A549 (cell line): ENCODE measurements at regions not wholly inside any gene's neighbourhood (a gene's known extent, or its start where the extent isn't known, plus 50 kb on each side); places are given as distances from the start of the nearest gene placed in this dataset.

ENCODE experiments used
- BHLHE40 ChIP-seq: IDR thresholded peaks from 2 replicates; pipeline ENCODE4 v1.6.1; 2012; ENCODE audit warnings: low read depth, low read length, inconsistent platforms
- CEBPB ChIP-seq, 2 experiments: fragments of >200 bp in 1 of 2; sonication (Bioruptor Twin) in 1 of 2; formaldehyde crosslinking in 1 of 2; IDR thresholded peaks; 2 replicates each; pipeline ENCODE4 v1.6.1; 2012 to 2016
- CTCF ChIP-seq: fragments of >200 bp; sonication (Bioruptor Twin); formaldehyde crosslinking; IDR thresholded peaks from 3 replicates; pipeline ENCODE4 v1.5.1; 2016
- EP300 ChIP-seq, 2 experiments: fragments of >200 bp; sonication (Bioruptor Twin); formaldehyde crosslinking; IDR thresholded peaks; 2 replicates in 1 of 2; 3 replicates in 1 of 2; pipeline ENCODE4 v1.6.1; 2016 to 2017
- FOSL2 ChIP-seq, 2 experiments: fragments of 450-650 bp in 1 of 2; fragments of >200 bp in 1 of 2; sonication (Bioruptor Twin) in 1 of 2; formaldehyde crosslinking; IDR thresholded peaks; 2 replicates each; pipeline versions ENCODE4 v1.5.0 to v1.6.1; 2016 to 2020; ENCODE audit warnings: mild to moderate bottlenecking in 1 of 2, moderate library complexity in 1 of 2
- HOXB13 ChIP-seq: fragments of 250-450 bp; sonication (Bioruptor Pico); IDR thresholded peaks from 2 replicates; pipeline ENCODE4 v1.5.0; 2020; ENCODE audit warnings: low read depth, mild to moderate bottlenecking, moderate library complexity
- MAFK ChIP-seq: fragments of 450-650 bp; IDR thresholded peaks from 2 replicates; pipeline ENCODE4 v1.6.1; 2014; ENCODE audit not compliant: partially characterized antibody
- PHF8 ChIP-seq: fragments of 200-600 bp; sonication (generic); IDR thresholded peaks from 2 replicates; pipeline ENCODE4 v1.6.1; 2016; ENCODE audit warnings: low read depth, mild to moderate bottlenecking, antibody characterized with exemption, moderate library complexity, borderline replicate concordance
- POLR2A ChIP-seq: IDR thresholded peaks from 2 replicates; pipeline ENCODE4 v1.6.1; 2012; ENCODE audit warnings: mild to moderate bottlenecking, low read length
- RAD21 ChIP-seq, 2 experiments: fragments of >200 bp in 1 of 2; sonication (Bioruptor Twin) in 1 of 2; formaldehyde crosslinking in 1 of 2; IDR thresholded peaks in 1 of 2; conservative IDR thresholded peaks in 1 of 2; 2 replicates in 1 of 2; 3 replicates in 1 of 2; pipeline ENCODE4 v1.6.1; 2012 to 2018; ENCODE audit warnings: inconsistent platforms in 1 of 2
- REST ChIP-seq: fragments of 200-600 bp; sonication (generic); IDR thresholded peaks from 2 replicates; pipeline ENCODE4 v1.6.1; 2016; ENCODE audit warnings: antibody characterized with exemption, mild to moderate bottlenecking, moderate library complexity
- RFX5 ChIP-seq: fragments of 450-650 bp; IDR thresholded peaks from 2 replicates; pipeline ENCODE4 v1.7.1; 2014; ENCODE audit warnings: antibody characterized with exemption, mild to moderate bottlenecking, moderate library complexity
- SMC3 ChIP-seq: fragments of >200 bp; sonication (Bioruptor Twin); formaldehyde crosslinking; IDR thresholded peaks from 3 replicates; pipeline ENCODE4 v1.6.1; 2018; ENCODE audit warnings: inconsistent platforms
- SREBF2 ChIP-seq: fragments of 450-650 bp; IDR thresholded peaks from 2 replicates; pipeline ENCODE4 v1.6.1; 2014; ENCODE audit warnings: mild to moderate bottlenecking, moderate library complexity

GRCh38 chr12:67099858-67100257, 169.3 kb upstream of the CAND1 start:
- no peak for TF ChIP-seq MAFK
- TF ChIP-seq CTCF, result no peak
- TF ChIP-seq EP300 (IDR thresholded peaks at IDR 0.05), result no peak
- no peak for TF ChIP-seq POLR2A
- TF ChIP-seq SREBF2, result no peak
- no peak for TF ChIP-seq REST
- no peak for TF ChIP-seq CEBPB (IDR thresholded peaks at IDR 0.05)
- no peak for TF ChIP-seq BHLHE40
- no peak for TF ChIP-seq RFX5
- no peak for TF ChIP-seq HOXB13 (CRISPR knock-in tag)
- no peak for TF ChIP-seq RAD21 (conservative IDR thresholded peaks at IDR 0.05 in 1 of 2, IDR thresholded peaks at IDR 0.05 in 1 of 2)
- no peak for TF ChIP-seq PHF8
- no peak for TF ChIP-seq FOSL2 (IDR thresholded peaks at IDR 0.05)
- TF ChIP-seq FOSL2 (CRISPR knock-in tag; IDR thresholded peaks at IDR 0.05), result no peak
- no peak for TF ChIP-seq SMC3
